HepG2 (cell line): ENCODE measurements at regions not wholly inside any gene's neighbourhood (a gene's known extent, or its start where the extent isn't known, plus 50 kb on each side); places are given as distances from the start of the nearest gene placed in this dataset.
A peak's percentile ranks its signal among the peaks of the same experiment; 100 is the strongest.

Experiments
- ATAC-seq: fragments of 200-7000 bp; cut with Tn5 transposase; 3 replicates; pipeline ENCODE4 v1.9.1; 2020; ENCODE audit warnings: mild to moderate bottlenecking, moderate library complexity
- BruUV-seq: library from RNA; stranded (reverse); fragments of 400-500 nt; replicated peaks from 2 replicates; lab custom pipeline; 2021; lab: Mats Ljungman, UMichigan
- CTCF ChIA-PET: fragments of 300-600 bp; formaldehyde crosslinking; extraction: SDS; loops from one replicate; lab custom pipeline; 2021; ENCODE audit warnings: low total read pairs, inconsistent platforms, low intra/inter-chr PET ratio; lab: Yijun Ruan, JAX
- POLR2A ChIA-PET: fragments of 350-600 bp; sonication (Branson Sonifier 250); formaldehyde crosslinking; loops from one replicate; lab custom pipeline; 2020; ENCODE audit warnings: antibody characterized with exemption, inconsistent platforms; lab: Yijun Ruan, JAX
- DNase-seq: peaks from one replicate; pipeline ENCODE4 v3.0.0-alpha.2; 2015; ENCODE audit warnings: low spot score
- FAIRE-seq: peaks from 3 replicates; lab custom pipeline; 2011; peaks lifted over from hg19 to GRCh38; lab: Jason Lieb, UNC
- H2AFZ ChIP-seq: one replicate; pipeline ENCODE4 v1.6.1; 2011; ENCODE audit warnings: low read length, inconsistent platforms
- H3K27ac ChIP-seq: fragments of 300-600 bp; 3 replicates; pipeline ENCODE4 v1.8.0; 2011; ENCODE audit warnings: mixed run types, mild to moderate bottlenecking, mixed read lengths, low read length, inconsistent platforms; ENCODE audit not compliant: insufficient read depth; ENCODE audit errors: extremely low read length
- H3K27me3 ChIP-seq, 2 experiments: fragments of 200-600 bp in 1 of 2; 2 replicates in 1 of 2; 3 replicates in 1 of 2; pipeline versions ENCODE4 v1.6.0 to v1.8.0; 2011; ENCODE audit warnings: low read length in 2 of 2, mild to moderate bottlenecking in 2 of 2, moderate library complexity in 2 of 2, inconsistent platforms in 1 of 2; ENCODE audit not compliant: insufficient read depth in 2 of 2, control insufficient read depth in 1 of 2
- H3K36me3 ChIP-seq, 2 experiments: fragments of 200-600 bp in 1 of 2; replicated peaks in 1 of 2; 2 replicates in 1 of 2; 3 replicates in 1 of 2; pipeline versions ENCODE4 v1.5.1 to v1.8.0; 2011; ENCODE audit warnings: low read length in 2 of 2, inconsistent platforms in 1 of 2; ENCODE audit not compliant: insufficient read depth in 2 of 2, control insufficient read depth in 1 of 2
- H3K4me1 ChIP-seq: 2 replicates; pipeline ENCODE4 v1.5.1; 2012; ENCODE audit warnings: low read length, inconsistent platforms; ENCODE audit not compliant: insufficient read depth
- H3K4me2 ChIP-seq: 2 replicates; pipeline ENCODE4 v1.6.0; 2011; ENCODE audit warnings: low read depth, low read length, inconsistent platforms
- H3K4me3 ChIP-seq, 3 experiments: fragments of 200-600 bp in 1 of 3; sonication (generic), shearing (Covaris generic) in 1 of 3; replicated peaks in 1 of 3; 2 replicates each; pipeline ENCODE4 v1.5.1; 2011 to 2016; ENCODE audit warnings: low read length in 3 of 3, inconsistent platforms in 2 of 3, low read depth in 2 of 3, mild to moderate bottlenecking in 2 of 3, control low read depth in 1 of 3, mixed read lengths in 1 of 3; ENCODE audit not compliant: insufficient read depth in 1 of 3
- H3K79me2 ChIP-seq: one replicate; pipeline ENCODE4 v1.6.1; 2011; ENCODE audit warnings: low read length, inconsistent platforms; ENCODE audit not compliant: insufficient read depth
- H3K9ac ChIP-seq: 2 replicates; pipeline ENCODE4 v1.6.0; 2011; ENCODE audit warnings: mild to moderate bottlenecking, low read depth, low read length, inconsistent platforms; ENCODE audit not compliant: insufficient read depth
- H3K9me3 ChIP-seq: 2 replicates; pipeline ENCODE4 v1.5.1; 2012; ENCODE audit warnings: mild to moderate bottlenecking, low read length
- H4K20me1 ChIP-seq: 2 replicates; pipeline ENCODE4 v1.6.0; 2011; ENCODE audit warnings: inconsistent platforms, mild to moderate bottlenecking, low read length, moderate library complexity; ENCODE audit not compliant: insufficient read depth
- ATF7 ChIP-seq, 2 experiments: fragments of 450-650 bp in 1 of 2; sonication (generic) in 1 of 2; formaldehyde crosslinking in 1 of 2; IDR thresholded peaks; 2 replicates each; pipeline versions ENCODE4 v1.4.0 to v1.6.1; 2016 to 2020; ENCODE audit warnings: antibody characterized with exemption in 1 of 2, mild to moderate bottlenecking in 1 of 2, missing genetic modification reagents in 1 of 2
- BHLHE40 ChIP-seq: IDR thresholded peaks from 2 replicates; pipeline ENCODE4 v1.6.1; 2011; ENCODE audit warnings: low read length, improper control_type of control experiment
- CCAR2 ChIP-seq: fragments of 200-400 bp; formaldehyde crosslinking; optimal IDR thresholded peaks from 2 replicates; pipeline ENCODE3; 2018; ENCODE audit warnings: low read depth, mild to moderate bottlenecking, low read length, moderate library complexity
- CREB1 ChIP-seq, 2 experiments: fragments of 450-650 bp in 1 of 2; IDR thresholded peaks; 2 replicates each; pipeline ENCODE4 v1.6.1; 2016 to 2017; ENCODE audit warnings: control low read depth in 1 of 2, mild to moderate bottlenecking in 1 of 2, missing compliant biosample characterization in 1 of 2, missing genetic modification characterization in 1 of 2
- HIVEP1 ChIP-seq: sonication (generic); formaldehyde crosslinking; IDR thresholded peaks from 2 replicates; pipeline ENCODE4 v1.4.0; 2020; ENCODE audit warnings: mild to moderate bottlenecking, missing genetic modification reagents
- MTF2 ChIP-seq: sonication (generic); formaldehyde crosslinking; IDR thresholded peaks from 2 replicates; pipeline ENCODE4 v1.5.0; 2020; ENCODE audit warnings: missing genetic modification reagents, borderline replicate concordance
- POGZ ChIP-seq: sonication (generic); formaldehyde crosslinking; IDR thresholded peaks from 2 replicates; pipeline ENCODE4 v1.4.0; 2020; ENCODE audit warnings: mild to moderate bottlenecking, missing genetic modification reagents
- PRMT3 ChIP-seq: sonication (generic); formaldehyde crosslinking; IDR thresholded peaks from 2 replicates; pipeline ENCODE4 v1.8.1; 2022; ENCODE audit warnings: low read depth, mild to moderate bottlenecking, moderate library complexity, missing genetic modification reagents, borderline replicate concordance
- ZNF740 ChIP-seq: sonication (generic); formaldehyde crosslinking; IDR thresholded peaks from 2 replicates; pipeline ENCODE4 v1.4.0; 2020; ENCODE audit warnings: missing genetic modification reagents
- ZZZ3 ChIP-seq: sonication (generic); formaldehyde crosslinking; IDR thresholded peaks from 2 replicates; pipeline ENCODE4 v1.4.0; 2020; ENCODE audit warnings: missing genetic modification reagents, mild to moderate bottlenecking, borderline replicate concordance
- WGBS: methylation state at CpG from one replicate; pipeline ENCODE4 v1.1.6; 2017; ENCODE audit warnings: low lambda C conversion rate; 5-methylcytosine and 5-hydroxymethylcytosine counted together
- in situ Hi-C: cut with HindIII; loops from 2 replicates; pipeline ENCODE4 v1.10.0; 2017; ENCODE audit warnings: low pct_unique_long_range_greater_than_20kb; ENCODE audit not compliant: extremely low pct_ligation_motif_present
- intact Hi-C: fragments of 100-400 bp; cut with micrococcal nuclease; formaldehyde crosslinking; loops from one replicate; pipeline ENCODE4 v1.10.0; 2022; ENCODE audit not compliant: unreplicated experiment
- TF ChIP-seq, protein P1 (sequence below): sonication (generic); formaldehyde crosslinking; IDR thresholded peaks from 2 replicates; pipeline ENCODE4 v1.4.0; 2020; ENCODE audit warnings: missing genetic modification reagents, borderline replicate concordance
- TF ChIP-seq, protein P2 (sequence below): sonication (generic); formaldehyde crosslinking; conservative IDR thresholded peaks from 2 replicates; pipeline ENCODE4 v1.8.1; 2023; ENCODE audit warnings: missing genetic modification reagents

GRCh38 chr9:135379540-135380267 lies 99.9 kb upstream of the PPP1R26 start:
- ChIA-PET POLR2A (no interaction called here), CTCF (no interaction called here)
- in situ Hi-C loops (no loop called here), intact Hi-C loops (no loop called here)
- BruUV-seq = no TSS peak
- no peak overlapping the region for H3K27ac ChIP-seq
- DNase-seq (no peak), ATAC-seq (no peak; the same call in 2 of the 3 replicates), FAIRE-seq (no peak)
- H3K9ac ChIP-seq = no peak overlapping the region
- no peak overlapping the region for H3K4me3 ChIP-seq
- no peaks in the 10 kb centered on the region for H3K79me2 ChIP-seq
- no peaks in the 10 kb centered on the region for H4K20me1 ChIP-seq
- no peak overlapping the region for H3K4me2 ChIP-seq
- WGBS = 14% methylated on average over 9 of the region's 11 CpGs
- H3K9me3 ChIP-seq = no peaks in the 10 kb centered on the region
- H3K27me3 ChIP-seq = peaks cover 4 to 53% of the 10 kb centered on the region in 2 experiments; a peak in 3 of 5 replicates
- H2AFZ ChIP-seq = no peak overlapping the region
- no peaks in the 10 kb centered on the region; the same call in 1 of the 2 replicates for H3K4me1 ChIP-seq
- no peaks in the 10 kb centered on the region for H3K36me3 ChIP-seq
- no peak for TF ChIP-seq CCAR2
- TF ChIP-seq PRMT3 (CRISPR knock-in tag) = no peak
- no peak for TF ChIP-seq BHLHE40
- TF ChIP-seq HIVEP1 (CRISPR knock-in tag) = no peak
- TF ChIP-seq, protein P1, sequence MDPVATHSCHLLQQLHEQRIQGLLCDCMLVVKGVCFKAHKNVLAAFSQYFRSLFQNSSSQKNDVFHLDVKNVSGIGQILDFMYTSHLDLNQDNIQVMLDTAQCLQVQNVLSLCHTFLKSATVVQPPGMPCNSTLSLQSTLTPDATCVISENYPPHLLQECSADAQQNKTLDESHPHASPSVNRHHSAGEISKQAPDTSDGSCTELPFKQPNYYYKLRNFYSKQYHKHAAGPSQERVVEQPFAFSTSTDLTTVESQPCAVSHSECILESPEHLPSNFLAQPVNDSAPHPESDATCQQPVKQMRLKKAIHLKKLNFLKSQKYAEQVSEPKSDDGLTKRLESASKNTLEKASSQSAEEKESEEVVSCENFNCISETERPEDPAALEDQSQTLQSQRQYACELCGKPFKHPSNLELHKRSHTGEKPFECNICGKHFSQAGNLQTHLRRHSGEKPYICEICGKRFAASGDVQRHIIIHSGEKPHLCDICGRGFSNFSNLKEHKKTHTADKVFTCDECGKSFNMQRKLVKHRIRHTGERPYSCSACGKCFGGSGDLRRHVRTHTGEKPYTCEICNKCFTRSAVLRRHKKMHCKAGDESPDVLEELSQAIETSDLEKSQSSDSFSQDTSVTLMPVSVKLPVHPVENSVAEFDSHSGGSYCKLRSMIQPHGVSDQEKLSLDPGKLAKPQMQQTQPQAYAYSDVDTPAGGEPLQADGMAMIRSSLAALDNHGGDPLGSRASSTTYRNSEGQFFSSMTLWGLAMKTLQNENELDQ (CRISPR knock-in tag) = no peak
- no peak for TF ChIP-seq MTF2 (CRISPR knock-in tag)
- TF ChIP-seq, protein P2, sequence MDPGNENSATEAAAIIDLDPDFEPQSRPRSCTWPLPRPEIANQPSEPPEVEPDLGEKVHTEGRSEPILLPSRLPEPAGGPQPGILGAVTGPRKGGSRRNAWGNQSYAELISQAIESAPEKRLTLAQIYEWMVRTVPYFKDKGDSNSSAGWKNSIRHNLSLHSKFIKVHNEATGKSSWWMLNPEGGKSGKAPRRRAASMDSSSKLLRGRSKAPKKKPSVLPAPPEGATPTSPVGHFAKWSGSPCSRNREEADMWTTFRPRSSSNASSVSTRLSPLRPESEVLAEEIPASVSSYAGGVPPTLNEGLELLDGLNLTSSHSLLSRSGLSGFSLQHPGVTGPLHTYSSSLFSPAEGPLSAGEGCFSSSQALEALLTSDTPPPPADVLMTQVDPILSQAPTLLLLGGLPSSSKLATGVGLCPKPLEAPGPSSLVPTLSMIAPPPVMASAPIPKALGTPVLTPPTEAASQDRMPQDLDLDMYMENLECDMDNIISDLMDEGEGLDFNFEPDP = no peak
- peak; percentile 74 for TF ChIP-seq ATF7 (IDR thresholded peaks at IDR 0.05)
- TF ChIP-seq ATF7 (CRISPR knock-in tag; IDR thresholded peaks at IDR 0.05) = no peak
- no peak for TF ChIP-seq ZZZ3 (CRISPR knock-in tag)
- TF ChIP-seq ZNF740 (CRISPR knock-in tag) = no peak
- TF ChIP-seq POGZ (CRISPR knock-in tag) = no peak
- peak; percentile 83 for TF ChIP-seq CREB1 (IDR thresholded peaks at IDR 0.05)
- no peak for TF ChIP-seq CREB1 (CRISPR knock-in tag; IDR thresholded peaks at IDR 0.05)
